Femur (tissue), 1 donor: ENCODE measurements at regions not wholly inside any gene's neighbourhood (a gene's known extent, or its start where the extent isn't known, plus 50 kb on each side); places are given as distances from the start of the nearest gene placed in this dataset.

ENCODE experiments used
- DNase-seq: peaks from one replicate; pipeline ENCODE4 v3.0.0-alpha.2; 2017

DNA sequence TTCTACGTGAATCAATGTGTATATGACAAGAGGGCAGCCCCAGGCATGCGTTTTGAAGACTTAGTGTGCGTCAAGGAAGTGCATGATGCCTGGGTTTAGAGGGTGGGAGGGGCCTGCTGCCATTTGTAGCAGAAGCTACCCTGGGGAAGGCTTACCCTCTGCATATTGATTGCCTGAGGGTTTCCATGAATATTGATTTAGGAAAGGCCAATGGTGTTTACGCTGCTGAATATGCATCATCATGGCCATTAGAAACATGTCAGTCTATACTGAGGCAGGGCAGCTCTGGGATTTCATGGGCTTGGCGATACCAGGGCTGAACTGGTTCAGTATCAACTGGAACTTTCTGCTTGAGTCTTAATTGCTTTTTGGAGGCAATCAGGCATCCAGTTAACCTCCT is 259.3 kb downstream of the DCDC2C start:
- DNase-seq, result no peak

DNA sequence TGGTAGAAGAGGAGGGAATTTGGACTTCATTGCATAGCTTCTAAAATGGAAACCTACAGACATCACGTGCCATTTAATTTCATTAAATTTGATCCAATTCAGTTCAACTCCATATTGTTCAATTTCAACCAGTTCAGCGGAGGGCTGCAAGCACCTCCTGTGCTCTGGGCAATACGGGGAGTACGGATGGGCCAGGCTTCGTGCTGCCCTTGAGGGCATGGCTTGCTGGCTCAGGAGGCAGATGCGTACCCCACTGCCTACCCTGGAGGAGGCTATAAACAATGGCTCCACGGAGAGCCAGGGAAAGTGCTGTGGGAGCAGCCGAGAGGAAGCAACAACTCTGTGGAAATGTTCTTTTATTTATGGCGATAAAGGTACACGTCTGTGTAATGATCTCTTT is 261.8 kb downstream of the DCDC2C start:
- DNase-seq, result no peak

DNA sequence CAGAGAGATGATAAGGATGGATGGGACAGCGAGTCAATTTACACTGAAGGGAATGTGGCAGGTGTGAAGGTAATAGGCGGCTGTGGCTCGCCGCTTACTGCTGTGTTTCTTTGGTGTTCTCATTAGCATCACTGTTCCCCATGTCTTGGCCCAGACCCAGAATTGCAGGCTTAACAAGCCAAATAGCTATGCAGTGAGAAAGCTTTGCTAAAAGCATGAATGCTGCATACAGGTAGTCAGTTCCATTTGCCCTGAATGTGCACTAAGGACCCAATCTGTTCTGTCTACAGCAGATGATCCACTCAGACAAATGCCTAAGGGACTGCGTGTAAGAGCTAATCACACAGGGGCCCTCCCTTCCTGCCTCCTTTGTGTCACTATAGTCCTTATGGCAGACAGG is 262.6 kb downstream of the DCDC2C start:
- no peak for DNase-seq

DNA sequence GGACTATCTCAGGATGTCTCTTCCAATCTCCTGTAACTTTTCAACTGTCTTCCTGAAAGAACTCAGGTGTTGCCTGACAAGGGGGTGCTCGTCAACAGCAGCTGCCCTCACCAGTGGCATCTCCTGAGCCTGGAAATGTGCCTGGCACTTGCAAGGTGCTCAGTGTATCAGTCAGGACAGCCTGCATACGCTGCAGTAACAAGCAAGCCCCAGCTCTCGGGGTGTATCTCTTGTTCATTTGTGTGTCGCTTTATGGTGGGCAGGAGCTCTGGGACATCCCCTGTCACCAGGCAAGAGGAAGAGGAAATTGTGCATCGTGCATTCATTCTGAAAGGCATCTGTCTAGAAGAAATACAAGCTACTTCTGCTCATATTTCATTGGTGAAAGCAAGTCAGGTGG is 263.1 kb downstream of the DCDC2C start:
- no peak for DNase-seq

DNA sequence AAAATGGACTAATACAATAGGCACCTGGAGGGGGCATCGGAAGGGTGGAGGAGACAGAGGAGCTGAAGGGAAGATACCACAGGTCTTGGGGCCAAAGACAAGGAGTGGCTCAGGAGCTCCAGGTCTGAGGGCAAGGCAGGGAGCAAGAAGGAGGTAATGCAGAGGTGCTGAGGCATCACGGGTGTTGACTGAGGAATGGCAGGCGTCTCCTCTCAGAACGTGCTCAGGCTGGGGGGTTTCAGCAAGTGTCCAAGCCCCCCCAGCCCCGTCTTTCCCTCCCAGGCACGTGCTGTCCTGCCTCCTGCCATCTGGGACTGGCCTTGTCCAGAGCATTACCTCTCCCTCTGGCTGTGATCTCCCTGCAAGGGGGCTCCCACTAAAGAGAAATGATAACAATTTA is 265.4 kb downstream of the DCDC2C start:
- no peak for DNase-seq

DNA sequence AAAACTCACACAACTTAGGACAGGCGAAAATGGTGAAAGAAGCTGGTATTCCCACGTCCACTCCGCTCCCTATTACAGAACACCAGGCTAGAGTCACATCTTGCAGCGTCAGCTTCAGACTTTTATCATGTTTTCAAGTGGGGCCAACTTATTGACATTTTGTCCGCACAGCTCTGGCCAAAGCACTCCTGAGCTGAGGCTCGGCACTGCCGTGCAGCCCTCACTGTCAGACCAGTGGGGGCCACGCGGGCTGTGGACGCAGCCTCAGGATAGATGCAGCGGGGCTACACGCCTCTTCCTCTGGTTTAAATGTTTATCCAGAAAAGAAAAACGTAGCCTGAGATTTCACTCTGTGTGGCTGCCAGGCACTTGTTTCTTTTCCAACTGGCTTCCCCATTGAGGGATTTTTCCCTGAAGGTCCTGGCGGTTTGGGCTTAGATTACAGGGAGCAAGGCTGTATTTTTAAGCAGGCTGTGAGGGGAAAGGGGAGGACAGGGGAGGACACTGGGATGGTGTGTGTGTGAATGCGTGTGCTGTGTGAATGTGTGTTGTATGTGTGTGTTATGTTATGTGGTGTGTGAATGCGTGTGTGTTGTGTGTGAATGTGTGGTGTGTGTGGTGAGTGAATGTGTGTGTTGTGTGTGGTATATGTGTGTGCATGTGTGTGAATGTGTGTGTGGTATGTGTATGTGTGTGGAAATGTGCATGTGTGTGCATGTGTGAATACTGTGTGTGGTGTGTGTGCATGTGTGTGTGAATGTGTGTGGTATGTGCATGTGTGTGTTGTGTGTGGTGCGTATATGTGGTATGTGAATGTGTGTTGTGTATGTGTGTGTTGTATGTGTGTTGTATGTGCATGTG is 267.6 kb downstream of the DCDC2C start:
- peak; percentile 42 for DNase-seq

DNA sequence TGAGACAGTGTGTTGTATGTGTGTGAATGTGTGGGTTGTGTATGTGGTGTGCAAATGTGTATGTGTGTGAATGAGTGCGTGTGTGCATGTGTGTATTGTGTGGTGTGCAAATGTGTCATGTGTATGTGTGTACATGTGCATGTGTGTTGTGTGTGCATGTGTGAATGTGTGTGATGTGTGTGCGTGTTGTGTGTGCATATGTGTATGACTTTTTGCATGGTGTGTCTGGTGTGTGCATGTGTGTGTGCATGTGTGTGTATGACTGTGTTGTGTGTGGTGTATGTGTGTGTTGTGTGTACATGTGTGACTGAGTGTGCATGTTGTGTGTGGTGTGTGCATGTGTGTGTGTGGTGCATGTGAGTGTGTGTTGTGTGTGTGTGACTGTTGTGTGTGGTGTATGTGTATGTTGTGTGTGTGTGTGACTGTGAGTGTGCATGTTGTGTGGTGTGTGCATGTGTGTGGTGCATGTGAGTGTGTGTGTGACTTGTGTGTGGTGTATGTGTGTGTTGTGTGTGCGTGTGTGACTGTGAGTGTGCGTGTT is 268.3 kb downstream of the DCDC2C start:
- DNase-seq, result no peak

DNA sequence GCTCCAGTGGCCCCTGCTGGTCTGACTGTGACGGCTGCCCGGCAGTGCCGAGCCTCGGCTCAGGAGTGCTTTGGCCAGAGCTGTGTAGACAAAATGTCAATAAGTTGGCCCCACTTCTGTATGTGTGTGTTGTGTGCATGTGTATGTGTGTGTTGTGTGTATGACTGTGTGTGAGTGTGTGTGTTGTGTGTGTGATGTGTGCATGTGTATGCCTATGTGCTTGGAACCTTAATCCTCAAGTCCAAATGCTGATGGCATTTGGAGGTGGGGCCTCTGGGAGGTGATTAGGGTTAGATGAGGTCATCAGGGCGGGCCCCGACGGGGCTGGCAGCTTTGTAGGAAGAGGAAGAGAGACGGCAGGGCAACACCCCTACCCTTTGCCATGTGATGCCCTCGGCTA is 269.0 kb downstream of the DCDC2C start:
- no peak for DNase-seq

DNA sequence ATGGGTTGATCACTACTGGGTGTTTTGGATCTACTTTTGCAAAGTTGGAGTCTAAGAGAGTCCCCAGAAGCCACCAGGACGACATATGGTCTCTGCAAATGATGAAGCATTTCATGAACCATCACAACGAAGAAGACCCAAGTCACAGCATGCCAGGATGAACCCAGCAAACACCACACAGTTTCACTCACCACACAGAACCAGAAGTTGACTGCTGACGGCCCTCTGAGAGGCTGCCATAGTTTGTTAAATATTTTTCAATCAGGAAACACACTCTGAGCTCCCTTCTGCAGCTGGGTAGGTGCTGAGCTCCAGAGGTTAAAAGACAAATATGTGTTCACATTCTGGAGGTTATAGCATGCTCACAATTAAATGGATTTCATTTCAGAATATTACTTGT is 271.4 kb downstream of the DCDC2C start:
- no peak for DNase-seq

DNA sequence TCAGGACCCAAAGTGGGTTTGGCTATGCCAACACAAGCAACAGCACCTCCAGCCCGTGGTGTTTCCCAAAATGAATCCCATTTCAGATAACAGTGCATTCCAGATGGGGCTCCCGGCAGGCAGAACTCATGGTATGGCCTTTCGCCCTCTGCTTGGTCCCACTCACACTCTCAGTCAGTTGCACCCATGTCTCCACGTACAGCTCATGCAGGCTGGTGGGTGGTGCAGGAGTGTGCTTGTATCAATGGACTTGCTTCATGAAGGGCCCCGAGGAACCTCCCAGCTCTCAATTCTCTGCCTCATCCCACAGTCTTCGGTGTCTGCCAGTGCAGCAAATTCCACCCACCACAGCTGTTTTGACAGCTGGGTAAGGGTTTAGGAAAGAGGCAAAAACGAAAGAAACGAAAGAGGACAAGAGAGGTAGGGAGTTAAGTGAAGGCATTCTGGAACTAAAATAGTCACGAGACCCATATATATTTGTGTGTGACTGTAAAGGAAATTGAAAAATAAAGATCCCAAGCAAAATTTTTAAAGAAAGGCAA is 278.1 kb downstream of the DCDC2C start:
- DNase-seq, result peak; percentile 36

DNA sequence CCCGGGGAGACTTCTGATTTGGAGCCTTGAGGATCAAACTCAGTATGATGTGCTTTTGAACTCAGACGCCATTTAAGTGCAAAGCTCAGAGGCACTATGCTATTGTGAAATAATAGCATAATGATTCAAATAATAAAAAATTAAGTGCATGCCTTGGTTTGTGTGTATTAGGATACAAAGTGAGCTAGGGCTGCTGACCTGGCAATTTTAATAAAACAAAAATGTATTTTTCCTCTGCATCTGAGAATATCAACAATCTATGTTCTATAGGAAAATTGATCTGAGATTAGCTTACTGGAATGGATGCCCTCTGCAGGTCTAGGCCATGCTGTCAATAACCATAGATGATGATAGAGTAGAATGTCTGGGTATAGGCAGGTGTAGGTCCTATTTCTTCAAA is 278.8 kb downstream of the DCDC2C start:
- no peak for DNase-seq

DNA sequence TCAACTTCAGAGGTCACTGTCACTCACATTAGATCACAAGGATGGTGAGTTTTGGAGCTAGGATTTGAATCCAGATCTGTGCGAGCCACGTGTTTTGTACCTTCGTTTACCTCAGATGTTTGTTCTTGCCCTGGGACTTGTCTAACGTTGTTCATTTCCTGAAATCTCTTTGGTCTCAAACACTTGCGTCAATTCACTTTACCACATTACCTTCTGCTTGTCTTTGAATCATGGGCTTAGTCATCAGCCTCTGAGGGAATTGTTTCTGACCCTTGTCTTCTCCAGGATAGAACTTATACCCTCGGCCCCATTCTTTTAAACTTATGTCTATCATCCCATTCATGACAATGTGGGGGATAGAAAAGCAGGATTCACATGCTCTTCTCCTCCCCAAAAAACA is 282.7 kb downstream of the DCDC2C start:
- DNase-seq, result no peak

DNA sequence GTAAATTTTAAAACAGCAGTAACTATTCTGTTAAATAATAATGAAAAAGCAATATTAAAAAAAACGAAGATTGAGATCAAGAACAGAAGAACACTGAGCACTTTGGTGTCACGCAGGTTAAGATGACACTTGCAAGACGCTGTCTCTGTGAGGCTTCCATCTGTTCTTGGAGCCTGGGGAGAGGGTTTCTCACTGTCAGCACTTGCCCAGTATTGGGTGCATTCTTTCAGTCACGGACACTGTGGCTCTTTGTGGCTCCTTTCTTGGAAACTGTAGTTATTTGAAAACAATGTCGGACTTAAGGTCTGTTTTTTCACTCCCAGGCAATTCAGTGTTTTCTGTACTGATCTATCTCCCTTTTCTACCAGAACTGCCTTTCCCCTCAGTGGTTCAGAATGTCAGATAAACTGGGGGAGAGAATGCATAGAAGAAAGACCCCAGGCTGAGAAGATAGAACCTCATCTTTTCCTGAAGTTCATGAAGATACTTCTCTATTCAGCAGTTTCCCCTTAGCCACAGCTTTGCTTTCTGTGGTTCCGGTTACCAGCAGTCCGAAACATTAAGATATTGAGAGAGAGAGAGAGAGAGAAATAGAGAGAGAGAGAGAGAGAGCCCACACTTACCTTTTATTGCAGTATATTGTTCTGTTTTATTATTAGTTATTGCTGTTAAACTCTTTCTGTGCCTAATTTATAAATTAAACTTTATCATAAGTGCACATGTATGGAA is 283.3 kb downstream of the DCDC2C start:
- DNase-seq, result no peak

DNA sequence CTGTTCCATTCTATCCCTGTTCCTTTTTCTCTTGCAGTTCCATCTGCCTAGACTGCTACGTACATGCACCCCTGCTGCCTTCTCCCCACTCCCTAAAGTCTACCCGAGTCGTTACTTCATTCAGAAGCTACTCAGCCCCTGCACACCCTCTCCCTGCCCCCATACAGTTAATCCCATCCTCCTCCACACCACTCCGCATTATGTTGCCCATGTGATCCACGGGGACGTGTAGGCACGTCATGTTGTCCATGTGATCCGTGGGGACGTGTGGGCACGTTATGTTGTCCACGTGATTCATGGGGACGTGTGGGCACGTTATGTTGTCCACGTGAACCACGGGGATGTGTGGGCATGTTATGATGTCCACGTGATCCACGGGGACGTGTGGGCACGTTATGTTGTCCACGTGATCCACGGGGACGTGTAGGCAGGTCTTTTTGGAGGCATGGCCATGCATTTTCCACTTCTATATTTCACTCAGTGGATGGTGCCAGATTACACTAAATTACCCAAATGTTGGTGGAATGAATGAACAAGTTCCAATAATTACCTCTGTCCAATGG is 299.5 kb downstream of the DCDC2C start:
- DNase-seq, result no peak

DNA sequence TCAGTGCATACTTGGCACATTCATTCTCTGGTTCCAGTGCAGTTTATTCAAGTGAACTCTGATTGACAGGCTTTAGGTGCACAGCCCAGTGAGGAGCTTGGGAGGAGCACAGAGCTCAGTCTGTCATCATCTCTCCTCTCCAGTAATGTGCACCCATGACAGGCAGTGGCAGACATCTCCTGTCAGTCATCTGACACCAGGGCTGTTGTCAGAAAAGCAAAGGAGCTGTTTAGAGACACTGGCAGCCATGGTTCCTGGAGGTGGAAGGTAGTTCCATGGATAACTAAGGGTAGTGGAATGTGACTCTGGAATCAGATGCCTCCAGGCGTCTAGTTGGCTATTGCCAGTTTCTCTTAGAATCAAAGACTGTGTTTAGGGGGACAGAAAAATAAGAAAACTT is 308.8 kb downstream of the DCDC2C start:
- DNase-seq, result no peak

DNA sequence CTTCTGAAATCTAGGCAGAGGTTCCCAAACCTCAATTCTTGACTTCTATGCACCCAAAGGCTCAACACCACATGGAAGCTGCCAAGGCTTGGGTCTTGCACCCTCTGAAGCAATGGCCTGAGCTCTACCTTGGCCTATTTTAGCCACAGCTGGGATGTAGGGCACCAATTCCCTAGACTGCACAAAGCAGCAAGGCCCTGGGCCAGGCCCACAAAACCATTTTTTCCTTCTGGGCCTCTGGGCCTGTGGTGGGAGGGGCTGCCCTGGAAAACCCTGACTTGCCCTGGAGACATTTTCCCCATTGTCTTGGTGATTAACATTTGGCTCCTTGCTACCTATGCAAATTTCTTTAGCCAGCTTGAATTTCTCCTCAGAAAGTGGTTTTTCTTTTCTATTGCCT is 315.2 kb downstream of the DCDC2C start:
- no peak for DNase-seq

DNA sequence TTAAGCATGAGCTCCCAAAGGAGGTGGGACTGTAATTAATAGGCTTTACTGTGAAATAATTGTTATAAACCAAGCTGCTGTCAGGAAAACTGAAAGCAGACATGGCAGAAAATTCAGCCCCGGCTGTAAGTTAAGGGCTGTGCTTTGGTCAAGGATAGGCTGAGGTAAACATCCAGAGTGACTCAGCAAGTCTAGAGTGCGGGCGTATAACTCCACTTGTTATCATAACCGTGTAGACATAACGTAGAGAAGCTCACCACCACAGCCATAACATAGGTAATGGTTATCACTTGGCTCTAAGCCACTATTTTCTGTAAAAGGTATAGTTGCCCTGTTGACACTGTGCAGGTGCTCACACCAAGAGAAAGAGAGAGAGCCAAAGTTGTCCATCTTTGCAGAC is 316.8 kb downstream of the DCDC2C start:
- no peak for DNase-seq

DNA sequence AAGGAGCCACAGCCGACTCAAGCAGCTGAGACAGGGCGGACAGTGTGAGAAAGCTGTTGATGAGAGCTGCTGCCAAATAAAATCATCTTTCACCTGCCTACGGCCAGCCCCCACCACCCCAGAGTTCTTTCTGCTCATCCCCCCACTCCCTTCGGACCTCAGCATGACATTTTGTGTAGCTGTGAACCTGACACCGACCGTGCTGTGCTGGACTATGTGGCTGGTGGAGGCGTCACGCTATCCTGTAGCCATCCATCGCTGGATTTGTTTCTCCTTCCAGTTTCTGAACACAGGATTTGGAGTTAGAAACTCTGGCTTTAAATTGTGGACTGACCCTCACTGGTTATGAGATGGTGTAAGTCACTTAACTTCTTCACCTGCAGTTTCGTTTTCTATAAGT is 317.3 kb downstream of the DCDC2C start:
- DNase-seq, result no peak

DNA sequence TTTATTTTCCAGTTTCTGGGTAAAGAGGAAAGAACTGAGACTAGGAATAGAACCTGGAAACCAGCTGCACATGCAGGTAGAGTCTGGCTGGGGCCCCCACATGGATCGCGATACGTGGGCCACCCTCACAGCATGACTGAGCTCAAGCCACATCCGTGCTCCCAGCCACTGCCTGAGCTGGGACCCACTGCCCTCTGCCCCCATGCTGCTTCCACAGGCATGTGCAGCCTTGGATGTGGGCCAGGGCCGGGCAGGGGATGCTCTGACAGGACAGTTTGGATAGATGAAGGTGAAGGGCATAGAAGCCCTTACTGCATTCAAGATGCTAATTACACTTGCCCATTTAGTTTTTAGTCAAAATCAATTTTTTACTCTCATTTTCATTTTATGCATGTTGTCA is 321.2 kb downstream of the DCDC2C start:
- no peak for DNase-seq

DNA sequence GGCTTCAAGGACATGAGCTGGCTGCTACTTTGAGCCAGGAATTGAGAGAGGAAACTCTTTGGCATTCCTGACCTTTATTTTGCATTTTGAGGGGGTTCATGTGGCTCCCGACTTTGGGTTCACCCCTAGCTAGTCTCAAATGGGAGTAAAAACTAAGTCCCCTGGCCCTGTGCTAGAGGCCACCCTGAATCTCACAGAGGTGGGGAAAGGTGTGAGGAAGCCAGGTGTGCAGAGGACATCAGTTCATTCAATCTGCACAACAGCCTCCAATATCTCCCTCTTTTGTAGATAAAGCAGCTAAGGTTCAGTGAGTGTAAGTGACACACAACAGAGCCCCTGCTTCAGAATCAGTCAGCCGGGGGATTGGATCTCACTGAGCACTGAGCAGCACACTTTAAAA is 325.7 kb downstream of the DCDC2C start:
- DNase-seq, result no peak

DNA sequence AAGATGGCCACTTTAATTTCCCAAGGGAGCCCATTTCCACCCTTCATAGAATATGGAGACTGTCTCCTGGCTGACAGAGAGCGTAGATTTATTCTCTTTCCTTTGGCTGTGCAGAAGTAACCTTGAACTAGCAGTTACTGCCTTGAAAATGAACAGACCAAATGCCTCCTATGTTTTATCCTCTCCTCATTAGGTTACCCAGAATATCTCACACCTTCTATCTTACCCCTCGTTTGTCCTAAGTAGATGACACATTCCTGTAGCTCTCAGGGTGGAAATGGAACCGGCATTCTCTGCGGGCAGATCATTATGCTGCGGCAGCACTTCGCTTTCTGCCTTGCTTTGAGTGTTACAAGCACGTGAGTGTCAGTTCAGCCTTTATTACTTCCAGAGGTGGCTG is 336.5 kb downstream of the DCDC2C start:
- DNase-seq, result no peak

DNA sequence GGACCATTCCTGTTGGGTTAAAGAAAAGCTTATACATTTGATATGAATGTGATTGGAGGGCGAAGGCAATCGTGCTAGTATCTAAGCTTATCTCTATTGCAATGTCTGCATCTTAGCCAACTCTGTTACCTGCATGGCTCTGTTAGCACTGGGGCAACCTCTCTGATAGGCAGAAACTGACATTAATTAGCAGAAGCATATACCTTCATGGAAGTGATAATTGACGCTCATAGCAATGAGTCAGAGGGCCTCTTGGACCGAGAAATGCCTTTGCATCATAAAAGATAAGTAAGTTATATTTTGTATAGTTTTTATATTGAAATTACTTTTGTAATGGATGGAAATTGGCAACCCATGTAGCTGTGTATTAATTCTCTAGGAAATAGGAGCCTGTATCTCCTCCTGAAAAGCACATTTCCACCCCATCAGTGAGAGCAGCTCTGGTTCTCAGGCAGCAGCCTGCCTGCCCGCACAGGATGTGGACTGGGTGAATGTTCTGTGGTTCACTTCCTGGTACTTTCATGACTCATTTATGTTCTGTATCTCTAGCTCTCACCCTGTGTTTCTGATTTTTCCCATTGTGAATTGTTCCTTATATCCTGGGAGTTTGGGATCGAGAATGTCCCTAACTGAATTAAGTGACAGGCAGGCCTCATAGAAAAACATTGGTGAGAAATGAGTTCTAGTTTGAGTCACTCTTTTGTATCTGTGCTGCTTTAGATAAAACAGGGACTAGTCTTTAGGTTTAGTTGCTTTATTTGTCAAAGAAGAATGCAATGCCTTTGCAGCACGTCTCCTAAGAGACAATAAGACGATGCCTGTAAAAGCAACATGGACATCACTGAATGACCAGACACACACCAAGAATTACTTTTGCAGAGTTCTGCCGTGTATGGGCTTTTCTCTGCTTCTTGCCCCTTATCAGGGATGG is 344.9 kb downstream of the DCDC2C start:
- DNase-seq, result no peak
